HG02884 (cell line): ENCODE measurements at regions not wholly inside any gene's neighbourhood (a gene's known extent, or its start where the extent isn't known, plus 50 kb on each side); places are given as distances from the start of the nearest gene placed in this dataset.
"Not testable (repeated sequence)": the region's sequence is repeated elsewhere in the genome, so short reads cannot be mapped to it uniquely, and the experiment has no call there.

Experiments
- ATAC-seq: cut with Tn5 transposase; IDR thresholded peaks from one replicate; pipeline ENCODE4 v1.9.1; 2021; ENCODE audit warnings: mild to moderate bottlenecking, moderate library complexity; ENCODE audit not compliant: unreplicated experiment

DNA sequence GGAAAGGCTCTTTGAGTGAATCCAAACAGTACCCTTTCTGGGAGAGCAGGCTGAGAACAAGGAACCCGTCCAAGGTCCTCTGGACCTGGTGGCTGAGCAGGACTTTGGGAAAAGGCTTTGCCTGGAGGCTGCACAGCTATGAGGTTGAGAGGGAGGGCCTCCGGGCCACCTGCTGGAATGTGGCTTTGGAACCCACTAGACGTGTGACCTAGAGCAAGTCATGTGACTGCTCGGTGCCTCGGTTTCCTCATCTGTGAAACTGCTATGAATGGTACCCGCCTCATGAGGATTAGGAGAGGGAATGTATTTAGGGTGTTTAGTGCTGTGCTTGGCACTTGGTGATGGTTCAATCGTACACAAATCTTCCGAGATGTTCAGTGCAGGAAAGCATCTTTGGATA lies 50.4 kb downstream of the HAPSTR1 start:
- ATAC-seq = no peak

DNA sequence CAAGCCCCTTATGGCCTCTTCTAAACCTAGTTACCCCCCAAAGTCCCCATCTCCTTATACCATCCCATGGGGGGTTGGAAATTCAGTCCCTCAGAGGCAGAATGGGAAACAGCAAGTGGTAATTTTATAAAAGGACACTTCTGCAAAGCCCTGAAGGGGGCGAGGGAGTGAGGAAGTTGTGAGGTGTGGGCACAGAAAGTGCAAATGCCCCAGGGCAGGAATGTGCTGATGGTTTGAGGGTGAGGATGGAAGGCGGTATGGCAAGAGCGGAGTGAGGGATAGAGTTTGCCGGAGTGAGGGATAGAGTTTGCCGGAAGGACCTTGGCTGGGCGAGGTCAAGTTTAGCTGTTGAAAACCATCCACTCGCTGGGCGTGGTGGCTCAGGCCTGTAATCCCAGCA lies 52.7 kb downstream of the HAPSTR1 start:
- ATAC-seq = no peak

DNA sequence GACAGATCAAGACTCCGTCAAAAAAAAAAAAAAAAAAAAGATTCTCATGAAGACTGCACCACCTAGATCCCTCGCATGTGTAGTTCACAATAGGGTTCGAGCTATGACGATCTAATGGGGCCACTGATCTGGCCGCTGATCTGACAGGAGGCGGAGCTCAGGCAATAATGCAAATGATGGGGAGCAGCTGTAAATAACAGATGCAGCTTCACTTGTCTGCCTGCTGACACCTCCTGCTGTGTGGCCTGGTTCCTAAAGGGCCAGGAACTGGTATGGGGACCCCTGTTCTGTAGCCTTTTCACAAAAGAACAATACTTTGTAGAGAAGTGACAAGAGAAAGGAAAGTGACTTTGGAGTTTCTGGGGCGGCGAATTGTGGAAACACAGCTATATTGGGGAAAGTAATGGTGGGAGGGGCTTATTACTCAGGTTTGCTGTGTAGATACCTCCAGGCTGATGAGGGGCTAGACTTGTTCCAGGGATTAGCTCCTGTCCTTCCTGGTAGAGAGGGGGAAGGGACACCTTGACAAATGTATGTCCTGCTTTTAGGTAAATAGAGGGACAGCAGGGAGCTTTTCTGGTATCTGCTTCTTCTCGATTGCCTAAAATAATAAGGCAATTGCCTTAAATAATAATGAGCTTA lies 57.1 kb downstream of the HAPSTR1 start:
- ATAC-seq = no peak

DNA sequence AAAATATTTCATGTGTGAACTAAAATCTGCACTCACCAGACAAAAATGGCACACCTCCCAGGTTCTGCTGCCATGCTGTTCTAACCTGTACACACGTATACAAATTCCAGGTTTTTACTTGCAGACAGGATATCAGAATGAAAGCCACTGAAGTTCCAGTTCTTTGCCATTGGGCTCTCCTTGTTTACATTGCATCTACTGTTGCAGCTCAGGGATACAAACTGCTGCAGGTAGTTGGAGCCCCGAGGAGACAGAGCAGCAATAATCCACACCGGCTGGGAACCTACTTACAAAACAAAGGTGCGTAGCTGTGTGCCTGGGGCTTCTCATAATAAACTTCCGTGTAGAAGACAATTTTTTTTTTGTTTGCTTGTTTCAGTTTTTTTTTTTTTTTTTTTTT lies 59.6 kb downstream of the HAPSTR1 start:
- ATAC-seq = no peak

DNA sequence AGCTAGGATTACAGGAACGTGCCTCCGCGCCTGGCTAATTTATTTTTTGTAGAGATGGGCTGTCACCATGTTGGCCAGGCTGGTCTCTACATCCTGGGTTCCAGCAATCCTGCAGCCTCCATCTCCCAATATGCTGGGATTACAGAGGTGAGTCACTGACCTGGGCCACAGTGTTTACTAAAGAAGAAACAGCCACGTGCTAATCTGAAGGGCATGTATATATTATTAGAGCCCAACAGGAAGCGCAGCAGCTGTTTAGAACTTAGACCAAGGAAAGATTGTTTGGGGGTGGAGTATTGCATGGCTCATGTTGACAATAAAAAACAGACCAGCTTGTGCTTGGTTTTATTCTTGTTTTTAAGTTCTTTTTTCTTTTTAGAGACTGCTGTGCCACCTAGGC lies 60.2 kb downstream of the HAPSTR1 start:
- ATAC-seq = no peak

DNA sequence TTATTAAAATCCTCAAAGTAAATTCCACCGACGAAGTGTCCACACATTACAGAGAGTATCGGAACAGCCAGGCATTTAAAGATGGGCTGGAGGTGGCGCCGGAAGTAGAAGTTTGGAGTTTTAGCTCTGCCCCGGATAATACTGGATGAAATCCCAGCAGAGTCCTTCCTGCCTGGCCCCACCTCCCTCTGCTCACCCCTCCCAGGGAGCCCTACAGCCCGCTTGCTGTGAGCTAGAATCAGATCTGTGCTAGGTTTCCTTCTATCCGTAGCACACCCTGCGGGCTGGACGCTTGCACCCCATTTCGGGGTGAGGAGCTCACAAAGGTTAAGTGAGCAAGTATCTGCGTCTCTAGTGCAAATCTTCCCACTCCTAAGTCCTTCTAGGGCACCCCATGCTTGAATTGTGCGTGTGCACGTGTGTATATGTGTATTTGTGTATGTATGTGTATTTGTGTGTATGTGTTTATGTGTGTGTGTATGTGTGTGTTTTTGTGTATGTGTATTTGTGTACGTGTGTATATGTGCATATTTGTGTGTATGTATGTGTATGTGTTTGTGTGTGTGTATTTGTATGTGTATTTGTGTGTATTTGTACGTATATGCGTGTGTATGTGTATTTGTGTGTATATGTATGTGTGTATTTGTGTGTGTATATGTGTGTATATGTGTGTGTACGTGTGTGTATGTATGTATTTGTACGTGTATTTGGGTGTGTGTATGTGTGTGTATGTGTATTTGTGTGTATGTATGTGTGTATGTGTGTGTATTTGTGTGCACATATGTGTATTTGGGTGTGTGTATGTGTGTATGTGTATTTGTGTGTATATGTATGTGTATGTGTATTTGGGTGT lies 61.4 kb downstream of the HAPSTR1 start:
- ATAC-seq = no peak

DNA sequence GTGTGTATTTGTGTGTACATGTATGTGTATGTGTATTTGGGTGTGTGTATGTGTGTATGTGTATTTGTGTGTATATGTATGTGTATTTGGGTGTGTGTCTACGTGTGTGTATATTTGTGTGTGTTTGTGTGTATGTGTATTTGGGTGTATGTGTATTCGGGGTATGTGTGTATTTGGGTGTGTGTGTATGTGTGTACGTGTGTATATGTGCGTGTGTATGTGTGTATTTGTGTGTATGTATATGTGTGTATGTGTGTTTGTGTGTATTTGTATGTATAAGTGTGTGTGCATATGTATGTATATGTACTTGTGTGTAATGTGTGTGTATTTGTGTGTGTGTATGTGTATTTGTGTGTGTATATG lies 62.0 kb downstream of the HAPSTR1 start:
- no peak for ATAC-seq

DNA sequence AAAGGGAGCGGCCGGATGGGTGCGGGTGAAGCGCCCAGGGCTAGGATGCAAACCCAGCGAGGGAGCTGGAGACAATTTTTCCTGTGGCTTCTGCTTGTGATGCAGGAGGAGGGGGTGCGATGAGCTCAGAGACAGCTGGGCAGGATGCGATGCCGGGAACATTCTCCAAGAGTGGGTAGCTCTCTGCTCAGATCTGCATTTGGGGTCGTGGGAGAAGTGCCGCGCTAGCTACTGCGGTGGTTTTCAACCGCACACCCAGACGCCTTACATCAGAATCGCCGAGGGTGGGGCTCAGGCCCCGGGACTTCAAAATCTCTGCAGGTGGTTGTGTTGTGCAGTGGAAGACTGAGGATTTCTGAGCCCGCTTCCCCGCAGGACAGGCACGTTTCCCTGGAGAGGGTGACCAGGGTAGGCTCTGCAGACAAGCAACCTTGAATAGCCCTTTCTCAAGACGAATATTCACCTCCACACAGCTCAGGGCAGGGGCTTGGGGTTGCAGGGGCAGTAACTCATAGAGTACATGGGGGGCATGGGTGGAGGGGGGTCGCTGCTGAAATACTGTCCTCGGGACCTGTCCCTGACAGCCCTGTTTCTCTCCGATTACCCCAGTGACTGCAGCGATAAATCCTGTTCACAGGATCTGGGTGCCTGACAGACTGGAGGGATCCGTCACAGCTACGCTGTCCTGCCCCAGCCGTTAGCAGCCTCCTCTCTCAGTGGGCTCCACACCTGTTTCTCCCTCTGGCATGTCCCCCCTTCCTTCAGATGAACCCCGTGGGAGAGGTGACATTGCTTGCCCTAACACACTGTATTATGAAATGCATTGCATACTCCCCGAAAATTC lies 63.3 kb downstream of the HAPSTR1 start:
- ATAC-seq = no peak

DNA sequence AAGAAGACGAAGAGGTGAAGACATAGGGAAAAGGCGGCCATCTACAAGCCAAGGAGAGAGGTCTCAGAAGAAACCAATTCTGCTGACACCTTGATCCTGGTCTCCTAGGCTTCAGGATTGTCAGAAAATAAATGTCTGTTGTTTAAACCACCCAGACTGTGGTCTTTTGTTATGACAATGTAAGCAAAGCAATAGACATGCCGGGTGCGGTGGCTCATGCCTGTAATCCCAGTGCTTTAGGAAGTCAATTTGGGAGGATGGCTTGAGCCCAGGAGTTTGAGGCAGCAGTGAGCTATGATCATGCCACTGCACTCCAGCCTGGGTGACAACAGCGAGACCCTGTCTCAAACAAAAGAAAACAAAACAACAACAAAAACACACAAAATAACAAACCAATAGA lies 64.4 kb downstream of the HAPSTR1 start:
- ATAC-seq = no peak

DNA sequence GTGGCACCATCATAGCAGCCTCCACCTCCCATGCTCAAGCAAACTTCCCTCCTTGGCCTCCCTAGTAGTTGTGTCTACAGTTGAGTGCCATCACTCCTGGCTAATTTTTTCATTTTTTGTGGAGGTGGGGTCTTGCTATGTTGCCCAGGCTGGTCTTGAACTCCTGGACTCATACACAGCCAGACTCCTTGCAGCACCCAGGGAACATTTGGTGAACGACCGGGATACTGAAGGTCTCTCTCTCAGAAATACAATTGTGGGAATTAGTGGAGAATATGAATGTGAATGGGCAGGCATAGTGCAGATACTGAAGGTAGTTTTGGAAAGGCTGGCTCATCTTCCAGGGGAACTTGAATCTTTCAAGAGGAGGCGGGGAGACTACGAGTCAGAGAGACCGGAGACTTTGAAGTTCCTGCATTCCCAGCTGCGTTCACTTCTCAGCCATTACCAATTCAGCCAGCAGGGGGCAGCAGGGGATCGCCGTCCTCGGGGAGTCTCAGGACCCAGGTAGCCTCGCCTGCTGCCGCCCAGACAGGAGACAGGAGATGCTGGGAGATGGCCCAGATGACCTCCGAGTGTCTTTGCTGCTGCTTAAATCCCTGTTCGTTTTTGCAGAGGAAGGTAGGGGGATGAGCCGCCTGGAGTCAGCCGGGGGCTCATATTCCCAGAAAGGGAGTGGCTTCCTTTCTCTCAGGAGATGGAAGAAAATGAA lies 68.6 kb downstream of the HAPSTR1 start:
- no peak for ATAC-seq

DNA sequence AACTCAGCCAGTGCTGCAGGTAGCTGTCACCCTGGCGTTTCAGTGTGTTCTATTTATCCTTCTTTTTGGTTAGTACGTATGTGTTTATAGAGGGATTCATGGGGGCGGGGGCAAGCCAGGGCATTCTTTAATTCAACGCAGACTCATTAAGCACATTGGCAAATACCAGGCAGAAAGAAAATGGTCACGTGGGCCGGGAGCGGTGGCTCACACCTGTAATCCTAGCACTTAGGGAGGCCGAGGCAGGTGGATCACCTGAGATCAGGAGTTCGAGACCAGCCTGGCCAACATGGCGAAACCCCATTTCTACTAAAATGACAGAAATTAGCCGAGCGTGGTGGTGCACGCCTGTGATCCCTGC lies 69.1 kb downstream of the HAPSTR1 start:
- ATAC-seq = no peak

DNA sequence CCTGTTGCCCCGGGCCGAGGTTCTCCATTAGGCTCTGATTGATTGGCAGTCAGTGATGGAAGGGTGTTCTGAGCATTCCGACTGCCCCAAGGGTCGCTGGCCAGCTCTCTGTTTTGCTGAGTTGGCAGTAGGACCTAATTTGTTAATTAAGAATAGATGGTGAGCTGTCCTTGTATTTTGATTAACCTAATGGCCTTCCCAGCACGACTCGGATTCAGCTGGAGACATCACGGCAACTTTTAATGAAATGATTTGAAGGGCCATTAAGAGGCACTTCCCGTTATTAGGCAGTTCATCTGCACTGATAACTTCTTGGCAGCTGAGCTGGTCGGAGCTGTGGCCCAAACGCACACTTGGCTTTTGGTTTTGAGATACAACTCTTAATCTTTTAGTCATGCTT lies 74.2 kb downstream of the HAPSTR1 start:
- no peak for ATAC-seq

DNA sequence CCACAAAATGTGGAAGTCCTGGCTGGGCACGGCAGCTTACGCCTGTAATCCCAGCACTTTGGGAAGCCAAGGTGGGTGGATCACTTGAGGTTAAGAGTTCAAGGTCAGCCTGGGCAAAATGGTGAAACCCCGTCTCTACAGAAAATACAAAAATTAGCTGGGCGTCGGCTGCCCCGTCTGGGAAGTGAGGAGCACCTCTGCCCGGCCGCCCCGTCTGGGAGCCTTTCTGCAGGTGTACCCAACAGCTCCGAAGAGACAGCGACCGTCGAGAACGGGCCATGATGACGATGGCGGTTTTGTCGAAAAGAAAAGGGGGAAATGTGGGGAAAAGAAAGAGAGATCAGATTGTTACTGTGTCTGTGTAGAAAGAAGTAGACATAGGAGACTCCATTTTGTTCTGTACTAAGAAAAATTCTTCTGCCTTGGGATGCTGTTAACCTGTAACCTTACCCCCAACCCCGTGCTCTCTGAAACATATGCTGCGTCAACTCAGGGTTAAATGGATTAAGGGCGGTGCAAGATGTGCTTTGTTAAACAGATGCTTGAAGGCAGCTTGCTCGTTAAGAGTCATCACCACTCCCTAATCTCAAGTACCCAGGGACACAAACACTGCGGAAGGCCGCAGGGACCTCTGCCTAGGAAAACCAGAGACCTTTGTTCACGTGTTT lies 75.0 kb downstream of the HAPSTR1 start:
- not testable (repeated sequence) for ATAC-seq

DNA sequence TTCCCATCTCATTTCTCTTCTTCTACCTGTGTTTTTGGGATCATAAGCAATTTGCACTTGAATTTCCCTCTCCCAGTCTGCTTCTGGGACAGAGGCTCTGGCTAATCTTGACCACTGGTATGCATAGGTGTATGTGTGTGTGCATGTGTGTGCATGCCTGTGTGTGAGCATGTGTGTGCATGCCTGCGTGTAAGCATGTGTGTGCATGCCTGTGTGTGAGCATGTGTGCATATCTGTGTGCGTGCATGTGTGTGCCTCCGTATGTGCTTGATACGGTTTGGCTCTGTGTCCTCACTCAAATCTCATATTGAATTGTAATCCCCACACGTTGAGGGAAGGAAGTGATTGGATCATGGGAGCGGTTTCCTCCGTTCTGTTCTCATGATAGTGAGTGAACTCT lies 77.7 kb downstream of the HAPSTR1 start:
- ATAC-seq = no peak

DNA sequence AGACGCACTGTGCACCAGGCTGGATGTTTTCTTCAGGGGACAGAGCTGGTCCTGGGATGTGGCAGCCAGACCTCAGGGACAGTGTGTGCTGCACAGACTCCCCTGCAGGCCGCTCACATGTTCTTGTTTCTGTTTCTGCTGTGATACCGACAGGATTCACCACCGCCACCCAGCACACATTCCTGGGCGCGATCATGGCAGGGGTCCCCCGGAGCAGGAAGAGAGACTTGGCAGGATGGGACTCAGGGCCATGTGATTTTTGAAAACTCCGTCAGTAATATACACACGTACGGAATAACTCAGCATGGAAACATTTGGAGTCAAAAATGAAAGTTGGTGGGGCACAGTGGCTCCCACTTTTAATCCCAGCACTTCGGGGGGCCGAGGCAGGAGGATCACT lies 79.0 kb downstream of the HAPSTR1 start:
- no peak for ATAC-seq

DNA sequence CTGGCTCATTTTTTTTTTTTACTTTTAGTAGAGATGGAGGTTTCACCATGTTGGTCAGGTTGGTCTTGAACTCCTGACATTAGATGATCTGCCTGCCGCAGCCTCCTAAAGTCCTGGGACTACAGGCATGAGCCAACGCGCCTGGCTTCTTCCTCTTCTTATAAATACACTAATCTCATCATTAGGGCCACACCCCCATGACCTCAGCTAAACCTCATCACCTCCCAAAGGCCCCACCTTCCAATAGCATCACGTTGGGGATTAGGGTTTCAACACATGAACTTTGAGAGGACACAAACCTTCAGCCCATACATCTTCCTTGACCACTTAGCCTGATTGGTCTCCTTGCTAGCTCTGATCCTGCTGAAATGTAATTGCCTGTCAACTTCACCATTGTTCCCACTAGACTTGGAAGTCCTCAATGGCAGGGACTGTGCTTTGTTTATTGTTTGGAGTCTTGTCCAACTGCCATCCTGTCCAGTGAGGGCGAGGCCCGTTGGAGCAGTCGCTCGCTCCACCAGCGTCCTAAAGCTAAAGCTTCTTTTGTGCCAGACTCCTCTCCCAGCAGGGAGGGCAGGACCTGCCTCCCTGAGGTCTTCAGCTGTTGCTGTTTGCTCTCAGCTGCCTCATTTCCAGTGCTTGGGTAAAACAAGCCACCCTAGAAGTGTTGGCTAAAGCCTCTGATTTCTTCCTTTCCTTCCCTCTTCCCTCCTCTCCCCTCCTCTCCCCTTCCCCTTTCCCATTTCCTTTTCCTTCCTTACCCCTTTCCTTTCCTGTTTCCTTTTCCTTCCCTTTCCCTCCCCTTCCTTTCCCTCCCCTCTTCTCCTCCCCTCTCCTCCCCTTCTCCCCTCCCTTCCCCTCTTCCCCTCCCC lies 85.3 kb downstream of the HAPSTR1 start:
- ATAC-seq = no peak

DNA sequence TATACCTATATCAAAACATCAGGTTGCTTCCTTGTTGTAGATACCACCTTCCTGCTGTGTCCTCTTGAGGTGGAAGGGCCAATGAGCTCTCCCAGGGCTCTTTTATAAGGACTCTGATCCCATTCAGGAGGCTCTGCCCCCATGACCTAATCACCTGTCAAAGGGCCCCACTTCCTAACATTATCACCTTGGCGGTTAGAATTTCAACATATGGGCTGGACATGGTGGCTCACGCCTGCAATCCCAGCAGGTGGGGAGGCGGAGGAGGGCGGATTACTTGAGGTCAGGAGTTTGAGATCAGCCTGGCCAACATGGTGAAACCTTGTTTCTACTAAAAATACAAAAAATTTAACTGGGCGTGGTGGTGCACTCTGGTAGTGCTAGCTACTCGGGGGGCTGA lies 86.4 kb downstream of the HAPSTR1 start:
- ATAC-seq = no peak

DNA sequence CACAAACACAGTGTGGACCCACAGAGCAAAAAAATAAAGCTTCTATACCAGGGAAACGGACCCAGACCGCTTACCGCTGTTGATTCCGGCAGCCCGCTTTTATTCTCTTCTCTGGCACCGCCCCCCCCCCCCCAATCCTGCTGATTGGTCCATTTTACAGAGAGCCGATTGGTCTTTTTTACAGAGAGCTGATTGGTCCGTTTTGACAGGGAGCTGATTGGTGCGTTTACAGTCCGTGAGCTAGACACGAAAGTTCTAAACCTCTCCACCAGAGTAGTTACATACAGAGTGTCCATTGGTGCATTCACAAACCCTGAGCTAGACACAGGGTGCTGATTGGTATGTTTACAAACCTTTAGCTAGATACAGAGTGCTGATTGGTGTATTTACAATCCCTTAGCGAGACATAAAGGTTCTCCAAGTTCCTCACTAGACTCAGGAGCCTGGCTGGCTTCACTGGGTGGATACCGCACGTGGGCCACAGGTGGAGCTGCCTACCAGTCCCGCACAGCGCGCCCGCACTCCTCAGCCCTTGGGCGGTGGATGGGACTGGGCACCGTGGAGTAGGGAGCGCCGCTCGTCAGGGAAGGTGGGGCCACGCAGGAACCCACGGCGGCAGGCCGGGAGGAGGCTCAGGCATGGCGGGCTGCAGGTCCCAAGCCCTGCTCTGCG lies 92.4 kb downstream of the HAPSTR1 start:
- no peak for ATAC-seq

DNA sequence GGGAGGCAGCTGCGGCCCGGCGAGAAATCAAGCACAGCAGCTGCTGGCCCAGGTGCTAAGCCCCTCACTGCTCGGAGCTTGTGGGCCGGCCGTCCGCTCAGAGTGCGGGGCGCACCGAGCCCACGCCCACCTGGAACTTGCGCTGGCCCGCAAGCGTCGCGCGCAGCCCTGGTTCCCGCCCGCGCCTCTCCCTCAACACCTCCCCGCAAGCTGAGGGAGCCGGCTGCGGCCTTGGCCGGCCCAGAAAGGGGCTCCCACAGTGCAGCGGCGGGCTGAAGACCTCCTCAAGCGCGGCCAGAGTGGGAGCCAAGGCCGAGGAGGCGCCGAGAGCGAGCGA lies 92.9 kb downstream of the HAPSTR1 start:
- ATAC-seq = no peak
